ENCODE measurements at regions not wholly inside any gene's neighbourhood (a gene's known extent, or its start where the extent isn't known, plus 50 kb on each side); places are given as distances from the start of the nearest gene placed in this dataset.
"Not testable (repeated sequence)": the region's sequence is repeated elsewhere in the genome, so short reads cannot be mapped to it uniquely, and the experiment has no call there.

DNA sequence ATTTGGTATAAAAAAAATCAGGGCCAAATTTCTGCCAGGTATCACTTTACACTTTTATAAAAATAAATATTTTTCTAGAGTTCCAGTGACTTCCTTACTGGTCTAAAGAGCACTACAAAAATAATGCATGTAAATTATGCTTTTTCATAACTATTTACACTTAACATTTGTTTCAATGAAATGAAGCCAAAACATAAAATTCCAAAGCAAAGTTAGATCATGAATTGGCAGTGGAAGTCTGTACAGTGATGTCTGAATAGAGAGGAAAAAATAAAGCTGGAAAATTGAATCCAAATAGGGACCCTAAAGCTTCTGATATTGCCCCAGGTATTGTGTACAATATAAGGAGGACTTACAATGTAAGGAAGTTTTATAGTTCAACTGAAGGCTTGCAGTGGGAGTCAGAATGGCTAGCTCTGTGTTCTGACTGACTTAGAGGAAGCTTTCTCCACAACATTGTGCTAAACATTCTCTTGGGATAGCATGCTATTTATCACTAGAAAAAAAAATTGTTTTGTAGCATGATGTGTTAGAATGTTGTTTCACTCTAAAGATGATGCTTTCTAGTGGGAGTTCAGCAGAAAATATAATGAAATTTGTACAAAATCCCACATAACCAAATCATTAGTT lies 288.2 kb upstream of the UGT8 start:
- no peak for DNase-seq

DNA sequence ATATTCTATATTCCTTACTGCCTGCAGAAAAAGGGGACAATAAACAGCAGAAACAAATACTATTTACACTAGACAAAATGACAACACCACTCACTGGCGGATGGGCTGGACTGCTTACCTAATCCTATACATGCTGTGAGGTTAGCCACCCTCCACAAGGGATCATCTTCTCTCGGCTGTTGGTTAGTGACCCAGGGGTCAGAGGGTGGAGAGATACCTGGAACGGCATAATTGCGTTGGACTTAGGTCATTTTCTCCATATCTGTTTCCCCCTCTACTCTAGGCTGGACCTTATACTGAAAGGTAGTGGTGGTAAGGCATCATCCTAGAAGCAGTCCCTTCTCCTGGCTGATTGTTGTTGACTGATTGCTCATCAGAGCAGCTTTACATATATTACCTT lies 286.8 kb upstream of the UGT8 start:
- no peak for DNase-seq

DNA sequence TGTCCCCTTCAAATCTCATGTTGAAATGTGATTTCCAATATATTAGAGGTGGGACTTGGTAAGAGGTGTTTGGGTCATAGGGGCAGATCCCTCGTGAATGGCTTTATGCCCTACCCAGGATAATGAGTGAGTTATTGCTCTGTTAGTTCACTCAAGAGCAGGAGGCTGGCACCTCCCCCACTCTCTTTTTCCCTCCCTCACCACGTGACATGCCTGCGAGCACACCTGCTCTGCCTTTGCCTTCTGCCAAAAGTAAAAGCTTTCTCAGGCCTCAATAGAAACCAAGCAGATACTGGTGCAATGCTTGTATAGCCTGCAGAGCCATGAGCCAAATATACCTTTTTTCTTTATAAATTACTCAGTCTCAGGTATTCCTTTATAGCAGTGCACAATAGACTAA lies 286.3 kb upstream of the UGT8 start:
- DNase-seq, result no peak

DNA sequence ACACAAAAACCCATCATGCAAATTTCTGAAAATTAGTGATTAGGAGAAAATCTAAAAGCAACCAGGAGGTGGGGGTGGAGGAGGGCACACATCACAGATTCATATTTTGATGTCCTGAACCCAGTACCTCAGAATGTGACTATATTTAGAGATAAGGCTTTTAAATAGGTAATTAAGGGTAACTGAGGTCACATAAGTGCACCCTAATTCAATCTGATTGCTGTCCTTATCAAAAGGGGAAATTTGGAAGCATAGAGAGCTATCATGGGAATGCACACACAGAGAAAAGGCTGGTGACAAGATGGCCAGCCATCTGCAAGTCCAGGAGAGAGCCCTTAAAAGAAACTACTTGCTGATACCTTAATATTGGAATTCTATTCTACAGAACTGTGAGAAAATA lies 281.8 kb upstream of the UGT8 start:
- DNase-seq, result no peak

DNA sequence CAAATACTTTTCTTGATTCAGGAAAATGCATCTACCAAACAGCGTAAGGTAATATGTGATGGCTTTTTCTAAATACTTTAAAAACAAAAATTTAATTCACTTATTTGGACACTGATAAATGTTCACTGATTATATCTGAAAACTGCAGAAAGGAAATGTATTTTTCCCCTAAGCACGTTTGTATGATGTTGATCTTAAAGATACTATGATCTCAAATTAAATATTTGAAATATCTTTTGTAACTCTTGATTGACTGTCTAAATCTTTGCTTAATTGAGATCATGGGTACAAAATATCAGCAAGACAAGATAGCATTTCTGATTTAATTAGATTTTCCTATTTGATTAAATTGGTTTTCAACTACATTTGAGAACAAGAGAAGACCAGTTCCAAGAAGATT lies 281.0 kb upstream of the UGT8 start:
- DNase-seq, result no peak

DNA sequence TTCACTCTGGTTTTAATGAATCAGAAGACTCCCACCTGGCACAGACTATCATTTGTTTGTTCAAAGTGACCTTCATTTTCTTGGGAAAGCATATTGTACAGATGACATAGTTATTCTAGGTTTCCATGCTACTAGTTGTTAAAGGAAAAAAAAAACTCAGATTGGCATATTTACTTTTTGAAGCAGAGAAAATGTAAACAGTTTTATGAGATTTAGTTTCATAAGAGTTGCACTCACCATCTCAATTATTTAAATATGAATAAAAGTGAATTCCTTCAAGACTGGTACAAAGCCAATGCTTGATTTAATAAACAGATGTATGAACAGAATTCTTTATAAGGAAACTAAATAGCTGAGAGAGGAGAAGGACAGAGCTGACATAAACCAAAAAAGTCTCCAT lies 280.3 kb upstream of the UGT8 start:
- DNase-seq, result no peak

DNA sequence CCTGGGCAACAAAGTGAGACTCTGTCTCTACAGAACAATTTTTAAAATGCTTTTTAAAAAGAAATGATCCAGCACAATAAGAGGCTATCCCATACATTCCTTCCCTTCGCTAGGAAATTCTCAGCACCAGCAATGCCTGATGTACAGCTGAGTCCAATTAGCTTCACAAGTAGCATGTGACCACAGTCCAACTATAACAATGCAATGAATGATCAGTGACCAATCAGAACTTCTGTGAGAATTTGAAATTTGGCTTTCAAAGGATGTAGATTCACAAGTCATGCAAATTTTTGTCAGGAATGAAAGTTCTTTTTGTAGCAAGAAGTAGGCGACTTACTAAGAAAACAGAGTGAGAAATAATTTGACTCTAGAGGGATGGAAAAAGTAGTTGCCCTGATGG lies 278.5 kb upstream of the UGT8 start:
- peak; percentile 36 for DNase-seq

DNA sequence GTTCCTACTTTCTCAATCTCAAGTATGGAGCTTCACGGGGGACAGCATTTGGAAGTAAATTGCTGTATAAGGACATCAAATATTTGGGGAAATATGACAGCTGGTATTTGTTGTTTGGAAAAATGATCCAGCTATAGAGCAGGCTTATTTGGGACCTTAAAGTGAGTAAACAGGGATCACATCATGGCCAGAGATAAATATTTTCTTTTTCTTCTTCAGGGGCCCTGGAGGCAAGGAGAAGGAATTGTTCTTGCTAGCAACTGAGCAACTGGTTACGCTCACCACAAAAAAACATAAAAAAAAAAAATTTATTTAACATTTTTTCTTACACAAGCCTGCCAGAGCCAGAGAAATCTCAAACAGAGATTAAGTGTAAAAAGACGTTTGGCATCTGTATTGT lies 277.2 kb upstream of the UGT8 start:
- no peak for DNase-seq

DNA sequence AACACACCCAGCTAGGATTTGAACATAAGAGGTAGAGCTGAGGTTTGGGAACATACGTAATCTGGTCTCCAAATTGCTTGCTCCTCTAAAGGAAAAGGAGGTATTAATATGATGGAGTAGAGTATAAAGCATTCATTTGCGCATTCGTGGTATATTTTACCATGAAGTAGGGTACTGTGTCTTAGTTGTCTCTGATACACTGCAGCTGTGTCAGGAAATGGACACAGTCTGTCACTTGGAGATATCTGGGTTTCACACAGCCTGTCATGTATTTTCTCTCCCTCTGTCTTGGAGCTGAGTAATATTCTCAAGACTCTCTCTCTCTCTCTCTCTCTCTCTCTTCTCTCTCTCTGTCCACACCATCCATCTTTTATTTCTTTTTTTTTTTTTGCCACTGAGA lies 274.8 kb upstream of the UGT8 start:
- DNase-seq, result no peak

DNA sequence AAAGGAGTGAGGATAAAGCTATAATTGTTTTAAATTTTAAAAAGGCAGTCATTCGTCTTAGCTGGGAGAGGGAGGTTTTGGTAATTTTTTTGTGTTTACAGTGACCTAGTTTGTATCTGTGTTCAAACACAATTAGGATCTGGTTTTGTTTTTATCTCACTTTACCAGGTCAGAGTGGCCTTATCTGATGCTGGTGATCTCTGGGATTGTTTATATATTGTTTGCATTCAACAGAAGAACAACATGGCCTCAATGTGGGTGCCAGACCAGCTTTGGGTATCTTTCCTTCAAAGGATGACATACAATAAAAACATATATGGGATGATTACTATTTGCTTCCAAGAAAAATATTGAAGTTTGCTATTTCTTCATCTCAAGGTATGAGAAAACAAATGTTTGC lies 272.2 kb upstream of the UGT8 start:
- DNase-seq, result no peak

DNA sequence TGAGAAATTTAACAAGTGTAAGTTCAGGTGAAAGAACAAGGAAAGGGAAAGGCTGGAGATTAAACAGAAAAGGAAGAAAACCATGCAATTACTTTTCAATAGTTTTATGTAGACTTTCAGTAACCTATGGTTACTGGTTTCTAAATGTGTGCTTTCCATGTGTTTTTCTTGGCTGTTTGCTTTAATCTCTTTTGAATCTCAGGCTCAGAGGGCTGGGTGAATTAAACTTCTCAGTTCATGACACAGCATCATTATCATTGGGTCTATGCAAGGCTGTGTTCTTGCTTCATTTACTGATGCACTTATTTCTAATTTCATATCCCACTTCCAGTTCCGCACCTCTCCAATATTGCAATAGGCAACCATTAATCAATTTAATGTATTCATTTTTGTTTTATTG lies 266.5 kb upstream of the UGT8 start:
- no peak for DNase-seq

DNA sequence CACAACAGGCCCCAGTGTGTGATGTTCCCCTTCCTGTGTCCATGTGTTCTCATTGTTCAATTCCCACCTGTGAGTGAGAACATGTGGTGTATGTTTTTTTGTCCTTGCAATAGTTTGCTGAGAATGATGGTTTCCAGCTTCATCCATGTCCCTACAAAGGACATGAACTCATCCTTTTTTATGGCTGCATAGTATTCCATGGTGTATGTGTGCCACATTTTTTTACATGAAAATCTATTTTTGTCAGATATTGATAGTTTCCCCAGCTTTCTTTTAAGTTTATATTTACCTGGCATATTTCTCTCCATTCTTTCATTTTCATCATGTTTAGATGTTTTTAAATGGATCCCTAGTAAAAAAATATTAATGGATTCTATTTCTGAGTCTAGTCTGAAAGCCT lies 264.2 kb upstream of the UGT8 start:
- DNase-seq, result not testable (repeated sequence)

DNA sequence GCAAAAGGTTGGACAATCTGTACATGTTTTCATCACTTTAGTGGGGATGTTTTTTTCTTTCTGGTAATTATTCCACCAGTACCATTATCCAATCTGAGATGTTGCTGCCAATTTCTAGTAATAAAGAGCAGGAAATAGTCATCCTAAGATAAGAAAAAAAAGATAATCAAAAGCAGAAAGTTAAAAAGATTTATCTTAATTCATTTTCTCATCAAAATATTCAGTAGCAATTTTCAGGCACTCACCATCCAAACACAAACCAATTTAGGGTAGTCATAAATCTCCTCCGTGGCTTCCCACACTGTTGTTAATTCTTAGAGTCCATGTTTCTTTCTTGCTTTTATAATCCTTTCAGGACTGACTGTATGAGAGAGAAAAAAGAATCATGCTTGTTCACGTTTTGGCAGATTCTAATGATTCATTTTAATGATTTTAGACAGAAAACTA lies 263.7 kb upstream of the UGT8 start:
- peak; percentile 82 for DNase-seq

DNA sequence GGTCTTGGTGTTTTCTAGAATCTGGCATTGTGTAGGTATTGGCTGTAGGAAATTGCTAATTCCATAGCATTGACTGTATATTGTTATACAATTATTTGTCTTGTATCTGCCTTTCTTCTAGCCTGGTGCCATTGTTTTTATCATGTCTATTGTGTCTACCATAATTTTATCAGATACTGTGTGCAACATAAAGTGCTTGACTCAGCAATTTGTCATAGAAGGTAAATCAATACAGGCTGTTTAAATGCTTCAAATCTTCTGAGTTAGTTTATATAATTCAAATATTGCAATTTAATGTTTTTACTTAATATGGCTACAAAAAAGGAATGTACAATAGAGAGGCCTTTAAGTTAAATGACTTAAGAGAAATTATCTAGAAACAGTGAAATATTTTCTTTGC lies 263.3 kb upstream of the UGT8 start:
- DNase-seq, result no peak

DNA sequence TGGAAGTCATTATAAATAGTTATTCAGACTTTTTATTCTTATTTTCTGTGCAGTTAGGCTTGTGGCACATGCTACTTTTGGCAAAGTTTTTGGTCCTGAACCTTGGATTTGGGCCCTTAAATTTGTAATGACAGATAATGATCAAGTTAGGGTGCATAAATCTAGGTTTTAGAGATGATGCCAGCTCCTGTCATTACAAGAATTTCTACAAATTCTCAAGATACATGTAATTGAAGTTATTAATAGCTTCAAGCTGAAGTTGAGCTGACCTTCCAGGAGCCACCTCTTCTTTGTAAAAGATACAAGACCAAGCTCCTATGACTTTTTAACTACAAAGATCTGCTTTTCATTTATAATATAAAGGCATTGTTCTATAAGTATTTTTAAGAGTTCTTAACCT lies 255.6 kb upstream of the UGT8 start:
- DNase-seq, result peak; percentile 49

DNA sequence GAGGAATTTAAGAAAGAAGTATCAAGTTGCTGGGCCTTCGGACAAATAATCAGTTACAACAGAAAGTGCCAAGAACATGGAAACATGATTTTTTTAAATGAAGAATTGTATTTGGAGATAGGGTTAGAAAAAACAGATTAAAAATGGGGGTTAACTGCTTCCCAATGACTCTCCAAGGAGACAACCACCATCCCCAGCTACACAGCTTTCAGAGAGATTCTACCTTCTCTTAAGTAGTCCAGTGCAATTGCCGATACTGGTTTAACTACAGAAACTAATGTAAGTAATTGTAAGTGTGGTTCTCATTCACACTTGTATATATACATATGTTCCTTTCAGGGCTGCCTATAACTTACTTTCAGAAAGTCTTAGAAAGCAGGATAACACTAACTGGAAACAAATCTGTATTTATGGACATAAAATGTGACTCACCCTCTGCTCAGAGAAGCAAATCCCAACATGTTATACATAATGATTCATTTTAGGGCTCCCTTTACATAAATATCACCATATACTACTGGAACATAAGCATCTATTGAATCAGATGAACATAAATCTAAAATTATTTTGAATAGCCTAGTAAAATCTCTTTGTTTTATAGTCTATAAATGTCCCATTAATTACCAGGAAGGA lies 248.9 kb upstream of the UGT8 start:
- peak; percentile 74 for DNase-seq

DNA sequence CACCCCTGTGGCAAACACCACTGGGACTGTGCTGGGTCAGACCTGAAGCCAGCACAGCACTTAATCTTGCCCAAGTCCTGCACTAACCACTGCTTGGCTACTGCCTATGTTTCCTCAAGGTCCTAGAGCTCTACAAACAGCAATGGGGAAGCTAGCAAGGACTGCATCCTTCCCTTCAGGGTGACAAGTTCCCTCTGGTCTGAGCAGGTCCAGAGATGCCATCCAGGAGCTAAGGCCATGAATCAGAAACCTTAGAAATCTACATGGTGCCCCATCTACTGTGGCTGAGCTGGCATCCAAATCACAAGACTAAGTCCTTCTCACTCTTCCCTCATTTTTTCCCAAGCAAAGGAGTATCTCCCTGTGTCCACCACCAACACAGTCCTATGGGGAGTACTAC lies 239.7 kb upstream of the UGT8 start:
- DNase-seq, result no peak

DNA sequence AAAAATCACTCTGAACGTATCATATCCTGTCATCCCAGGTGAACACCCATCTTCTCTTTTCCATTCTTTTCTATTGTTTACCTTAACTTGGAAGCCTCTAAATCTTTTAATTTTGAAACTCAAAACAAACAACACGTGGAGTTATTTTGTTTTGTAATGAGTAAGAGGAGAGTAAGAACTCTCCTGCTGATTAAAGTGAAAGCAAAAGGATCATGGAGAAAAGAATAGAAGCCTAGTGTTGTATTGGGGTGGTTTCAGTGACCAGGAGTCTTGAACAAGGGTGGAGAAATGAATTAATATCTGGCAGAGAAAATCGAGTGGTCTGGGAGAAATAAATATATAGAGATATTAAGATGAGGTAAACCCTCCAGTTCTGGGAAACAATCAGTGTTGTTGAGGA lies 237.4 kb upstream of the UGT8 start:
- DNase-seq, result no peak

DNA sequence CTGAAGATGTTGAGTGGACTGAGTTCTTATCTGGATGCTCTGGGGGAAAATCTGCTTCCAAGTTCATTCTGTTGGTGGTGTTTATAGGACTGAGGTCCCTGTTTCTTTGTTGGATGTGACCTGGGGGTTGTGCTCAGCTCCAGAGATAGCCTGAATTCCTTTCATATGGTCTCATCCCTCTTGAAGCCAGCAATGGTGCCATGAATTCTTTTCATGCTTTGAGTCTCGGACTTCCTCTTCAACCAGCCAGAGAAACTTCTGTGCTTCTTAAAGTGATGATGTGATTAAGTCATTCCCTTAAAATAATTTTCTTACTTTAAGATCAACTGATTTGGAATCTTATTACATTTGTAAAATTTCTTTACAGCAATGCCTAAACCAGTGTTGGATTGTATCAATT lies 233.8 kb upstream of the UGT8 start:
- peak; percentile 95 for DNase-seq

DNA sequence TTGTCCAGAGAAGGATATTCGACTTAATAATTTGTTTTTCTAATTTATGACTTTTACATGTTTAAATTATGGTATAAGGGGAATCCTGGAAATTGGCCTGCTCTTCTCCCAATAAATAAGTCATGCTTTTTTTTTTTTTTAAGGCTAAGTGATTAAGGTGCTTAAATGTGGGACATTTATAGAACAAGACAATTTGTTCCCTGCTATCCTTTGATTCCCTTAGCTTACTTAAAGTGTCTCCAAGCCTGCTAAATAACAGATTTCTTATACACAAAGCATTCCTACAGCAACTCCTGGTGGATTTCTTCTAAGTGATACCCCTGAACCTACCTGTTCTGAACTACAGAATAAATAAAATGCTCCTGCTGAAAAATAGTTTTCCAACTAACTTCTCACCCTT lies 233.0 kb upstream of the UGT8 start:
- DNase-seq, result no peak

DNA sequence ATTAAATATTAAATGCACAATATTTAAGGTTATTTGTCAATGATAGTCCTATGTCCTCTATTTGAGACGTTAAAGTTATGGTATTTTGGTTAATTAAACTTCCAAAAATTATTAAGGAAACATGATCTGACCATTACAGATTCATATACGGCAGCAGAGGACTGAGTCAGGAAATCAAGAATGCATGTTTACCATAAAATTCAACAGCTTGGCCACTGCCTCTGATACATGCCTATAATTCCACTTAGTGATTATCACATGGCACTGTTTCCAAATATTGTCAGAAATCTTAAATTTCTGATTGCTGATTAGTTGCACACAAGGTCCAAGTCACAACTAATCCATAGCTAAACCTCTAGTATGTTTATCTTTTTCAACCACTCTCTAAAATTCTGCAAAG lies 232.2 kb upstream of the UGT8 start:
- peak; percentile 50 for DNase-seq

DNA sequence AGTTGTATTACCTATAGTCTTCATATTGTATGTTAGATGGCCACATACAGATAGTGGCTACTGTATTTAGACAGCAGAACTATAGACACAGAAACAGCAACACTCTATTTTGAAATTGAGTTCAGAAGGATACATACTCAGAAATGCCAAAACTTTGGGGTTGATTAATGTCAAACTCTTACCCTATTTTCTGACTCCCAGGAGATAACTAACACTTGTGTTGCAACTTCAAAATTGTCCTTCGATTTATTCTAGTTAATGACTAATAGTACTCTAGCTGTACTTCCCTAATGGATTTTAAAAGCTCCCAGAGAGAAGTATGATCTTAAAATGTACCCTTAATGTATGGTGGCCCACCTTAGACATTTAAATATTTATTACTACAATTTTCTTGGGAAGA lies 229.9 kb upstream of the UGT8 start:
- DNase-seq, result no peak

DNA sequence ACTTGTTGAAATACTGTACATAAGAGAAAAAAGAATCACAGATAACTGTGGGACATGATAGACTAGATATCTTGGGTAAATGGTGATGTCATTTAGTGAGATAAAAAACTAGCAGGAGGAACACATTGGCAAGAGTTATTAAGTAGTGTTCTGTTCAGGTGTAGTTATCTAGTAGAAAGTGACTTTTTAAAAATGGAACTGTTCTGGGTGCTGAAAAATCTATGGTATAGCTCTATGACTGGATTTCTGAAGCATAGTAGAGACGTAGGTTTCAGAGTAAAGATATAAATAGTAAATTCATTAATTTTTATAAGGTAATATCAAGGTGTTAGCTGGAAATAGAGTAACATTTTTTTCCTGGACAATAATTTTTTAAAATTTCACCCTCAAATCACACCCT lies 225.1 kb upstream of the UGT8 start:
- DNase-seq, result no peak

DNA sequence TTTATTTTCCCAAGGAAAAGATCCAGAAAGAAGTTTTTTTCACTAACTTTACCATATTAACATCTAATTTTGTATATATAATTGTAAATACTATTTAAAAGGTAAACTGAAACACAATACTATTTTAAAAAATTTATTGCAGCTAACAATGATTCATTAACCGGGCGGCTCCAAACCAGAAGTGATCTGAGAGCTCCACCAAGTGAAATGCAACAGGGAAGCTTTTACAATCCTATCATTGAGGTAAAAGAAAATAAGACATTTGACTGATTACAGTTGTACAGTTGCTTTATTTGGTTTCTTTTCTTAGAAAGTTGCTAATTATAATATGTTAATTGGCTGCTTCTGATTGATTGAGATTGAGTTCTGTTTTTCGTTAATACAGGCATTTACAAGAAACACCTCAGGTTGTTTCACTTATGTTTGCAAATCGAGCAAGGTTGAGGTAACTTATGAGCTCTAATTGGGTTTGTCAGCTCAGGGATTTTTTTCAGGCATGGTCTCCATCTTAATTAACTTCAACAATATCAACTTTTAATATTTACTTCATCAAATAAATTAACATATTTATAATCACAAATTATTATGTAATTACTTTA lies 220.2 kb upstream of the UGT8 start:
- peak; percentile 68 for DNase-seq

DNA sequence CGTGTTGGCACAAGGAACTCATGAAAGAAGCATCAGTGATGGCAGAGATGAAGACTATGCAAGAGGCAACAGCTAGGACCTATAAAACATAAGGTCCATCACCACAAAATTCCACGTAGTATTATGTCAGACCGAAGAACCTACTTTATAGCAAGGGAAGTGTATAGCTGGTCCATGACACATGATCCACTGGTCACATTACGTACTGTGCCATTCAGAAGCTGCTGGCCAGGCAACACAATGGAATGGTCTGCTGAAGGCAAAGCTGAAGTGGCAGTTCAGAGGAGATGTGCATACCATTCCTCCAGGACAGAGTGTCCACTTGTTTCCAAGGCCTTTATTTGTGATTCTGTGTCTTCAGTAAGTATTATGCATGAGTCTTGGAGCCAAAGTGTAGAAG lies 215.5 kb upstream of the UGT8 start:
- DNase-seq, result peak; percentile 27
